ENCODE measurements at regions not wholly inside any gene's neighbourhood (a gene's known extent, or its start where the extent isn't known, plus 50 kb on each side); places are given as distances from the start of the nearest gene placed in this dataset.

DNA sequence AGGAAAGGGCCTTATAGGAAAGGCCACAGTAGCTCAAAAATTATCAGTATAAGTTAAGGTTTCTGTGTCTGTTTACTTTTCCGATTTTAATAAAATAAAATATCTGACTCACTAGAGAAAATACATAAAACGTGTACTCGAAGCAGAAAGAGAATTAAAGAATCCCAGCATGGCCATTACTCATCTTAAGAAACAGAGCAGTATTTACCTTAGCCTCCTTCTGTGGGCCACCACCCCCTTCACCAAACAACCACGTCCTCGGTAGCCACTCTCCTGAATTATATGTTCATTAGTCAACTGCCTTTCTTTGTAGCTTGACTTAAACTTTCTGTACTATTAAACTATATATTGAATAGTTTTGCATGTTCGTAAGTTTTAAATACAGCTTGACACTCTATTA is 72.2 kb upstream of the SPTLC3 start:
- Histone ChIP-seq H3K4me3 (ENCODE audit: control insufficient read depth in 2 of 3, extremely low read depth in 1 of 3, insufficient read depth in 2 of 3, low read depth in 1 of 3, low read length in 3 of 3) (no peak overlapping the region), H3K27ac (ENCODE audit: control insufficient read depth, insufficient read depth, low read length) (no peak overlapping the region), H3K9me1 (ENCODE audit: control insufficient read depth, extremely low read depth, insufficient read depth, low read length) (no peaks in the 10 kb centered on the region), H3K9ac (ENCODE audit: control insufficient read depth, extremely low read depth, insufficient read depth, low read length) (no peak overlapping the region), H3K79me2 (ENCODE audit: control insufficient read depth, insufficient read depth, low read length) (no peaks in the 10 kb centered on the region), H3K4me1 (ENCODE audit: control insufficient read depth, extremely low read depth, insufficient read depth, low read length) (peaks cover 3% of the 10 kb centered on the region), H3K36me3 (ENCODE audit: control insufficient read depth in 2 of 2, extremely low read depth in 1 of 2, insufficient read depth in 2 of 2, low read length in 2 of 2) (no peaks in the 10 kb centered on the region), H3K4me2 (ENCODE audit: control insufficient read depth, extremely low read depth, insufficient read depth, low read depth, low read length) (no peak overlapping the region), H2AFZ (ENCODE audit: control insufficient read depth, low read length) (no peak overlapping the region), H3K9me3 (ENCODE audit: control insufficient read depth, low read depth, low read length) (no peaks in the 10 kb centered on the region), H4K20me1 (ENCODE audit: control insufficient read depth, extremely low read depth, insufficient read depth, low read length) (no peaks in the 10 kb centered on the region), H3K27me3 (ENCODE audit: control insufficient read depth, extremely low read depth, insufficient read depth, low read length) (no peaks in the 10 kb centered on the region)
- DNase-seq (ENCODE audit: low read depth, low spot score) (no peak), FAIRE-seq (no peak)
- TF ChIP-seq, protein P1, sequence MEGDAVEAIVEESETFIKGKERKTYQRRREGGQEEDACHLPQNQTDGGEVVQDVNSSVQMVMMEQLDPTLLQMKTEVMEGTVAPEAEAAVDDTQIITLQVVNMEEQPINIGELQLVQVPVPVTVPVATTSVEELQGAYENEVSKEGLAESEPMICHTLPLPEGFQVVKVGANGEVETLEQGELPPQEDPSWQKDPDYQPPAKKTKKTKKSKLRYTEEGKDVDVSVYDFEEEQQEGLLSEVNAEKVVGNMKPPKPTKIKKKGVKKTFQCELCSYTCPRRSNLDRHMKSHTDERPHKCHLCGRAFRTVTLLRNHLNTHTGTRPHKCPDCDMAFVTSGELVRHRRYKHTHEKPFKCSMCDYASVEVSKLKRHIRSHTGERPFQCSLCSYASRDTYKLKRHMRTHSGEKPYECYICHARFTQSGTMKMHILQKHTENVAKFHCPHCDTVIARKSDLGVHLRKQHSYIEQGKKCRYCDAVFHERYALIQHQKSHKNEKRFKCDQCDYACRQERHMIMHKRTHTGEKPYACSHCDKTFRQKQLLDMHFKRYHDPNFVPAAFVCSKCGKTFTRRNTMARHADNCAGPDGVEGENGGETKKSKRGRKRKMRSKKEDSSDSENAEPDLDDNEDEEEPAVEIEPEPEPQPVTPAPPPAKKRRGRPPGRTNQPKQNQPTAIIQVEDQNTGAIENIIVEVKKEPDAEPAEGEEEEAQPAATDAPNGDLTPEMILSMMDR (optimal IDR thresholded peaks at IDR 0.05 in 1 of 3, IDR thresholded peaks at IDR 0.05 in 1 of 3, conservative IDR thresholded peaks at IDR 0.05 in 1 of 3; ENCODE audit: extremely low read depth in 1 of 3, insufficient read depth in 2 of 3, low read length in 3 of 3) = no peak
- TF ChIP-seq EZH2 (IDR thresholded peaks at IDR 0.05; ENCODE audit: low read length) = no peak
- dilution Hi-C loops (cut with MboI; ENCODE audit: extremely low pct_ligation_motif_present, low sequenced_read_pairs) = no loop called here

DNA sequence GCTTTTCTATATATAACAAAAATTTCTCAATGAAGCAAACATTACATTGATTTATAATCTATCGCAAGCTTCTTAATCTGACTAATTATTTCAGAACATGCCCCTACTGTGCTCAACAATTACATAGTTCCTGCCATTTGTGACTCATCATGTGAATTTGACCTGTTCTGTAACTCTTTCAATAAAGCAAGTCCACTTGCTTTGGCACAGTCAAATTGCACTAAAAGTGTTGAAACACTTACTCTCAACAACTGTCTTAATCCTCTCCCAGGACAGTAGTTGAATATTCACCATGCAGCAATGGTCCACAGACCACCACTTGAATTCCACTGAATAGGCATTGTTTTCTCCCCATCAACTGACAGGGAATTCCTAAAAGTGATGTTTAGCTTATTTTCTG is 67.7 kb upstream of the SPTLC3 start:
- FAIRE-seq (peak; percentile 53), DNase-seq (ENCODE audit: low read depth, low spot score) (no peak)
- dilution Hi-C loops (cut with MboI; ENCODE audit: extremely low pct_ligation_motif_present, low sequenced_read_pairs) = no loop called here
- Histone ChIP-seq H3K9me1 (ENCODE audit: control insufficient read depth, extremely low read depth, insufficient read depth, low read length) (no peaks in the 10 kb centered on the region), H3K4me3 (ENCODE audit: control insufficient read depth in 2 of 3, extremely low read depth in 1 of 3, insufficient read depth in 2 of 3, low read depth in 1 of 3, low read length in 3 of 3) (no peak overlapping the region), H3K4me2 (ENCODE audit: control insufficient read depth, extremely low read depth, insufficient read depth, low read depth, low read length) (peak overlapping the region; percentile 28), H2AFZ (ENCODE audit: control insufficient read depth, low read length) (no peak overlapping the region), H4K20me1 (ENCODE audit: control insufficient read depth, extremely low read depth, insufficient read depth, low read length) (no peaks in the 10 kb centered on the region), H3K36me3 (ENCODE audit: control insufficient read depth in 2 of 2, extremely low read depth in 1 of 2, insufficient read depth in 2 of 2, low read length in 2 of 2) (no peaks in the 10 kb centered on the region), H3K27me3 (ENCODE audit: control insufficient read depth, extremely low read depth, insufficient read depth, low read length) (no peaks in the 10 kb centered on the region), H3K4me1 (ENCODE audit: control insufficient read depth, extremely low read depth, insufficient read depth, low read length) (peaks cover 3% of the 10 kb centered on the region), H3K27ac (ENCODE audit: control insufficient read depth, insufficient read depth, low read length) (no peak overlapping the region), H3K9ac (ENCODE audit: control insufficient read depth, extremely low read depth, insufficient read depth, low read length) (no peak overlapping the region), H3K9me3 (ENCODE audit: control insufficient read depth, low read depth, low read length) (no peaks in the 10 kb centered on the region), H3K79me2 (ENCODE audit: control insufficient read depth, insufficient read depth, low read length) (no peaks in the 10 kb centered on the region)
- TF ChIP-seq, protein P1 (optimal IDR thresholded peaks at IDR 0.05 in 1 of 3, IDR thresholded peaks at IDR 0.05 in 1 of 3, conservative IDR thresholded peaks at IDR 0.05 in 1 of 3; ENCODE audit: extremely low read depth in 1 of 3, insufficient read depth in 2 of 3, low read length in 3 of 3) = no peak
